ENCODE measurements at regions not wholly inside any gene's neighbourhood (a gene's known extent, or its start where the extent isn't known, plus 50 kb on each side); places are given as distances from the start of the nearest gene placed in this dataset.

- DNase-seq: no peak
Observed at GRCh38 chr9:117945286-117945685, 241.1 kb downstream of the TLR4 start.

GRCh38 chr9:117951127-117951526 is 246.9 kb downstream of the TLR4 start:
- DNase-seq: no peak

GRCh38 chr9:117952581-117952980 is 248.4 kb downstream of the TLR4 start:
- no peak for DNase-seq

- DNase-seq: peak; percentile 72
Observed at GRCh38 chr9:117957267-117957666, 253.1 kb downstream of the TLR4 start.

- no peak for DNase-seq
Observed at GRCh38 chr9:117958726-117959125, 254.5 kb downstream of the TLR4 start.

- DNase-seq: no peak
Observed at GRCh38 chr9:117963493-117964090, 259.4 kb downstream of the TLR4 start.

- no peak for DNase-seq
Observed at GRCh38 chr9:117970276-117971050, 266.3 kb downstream of the TLR4 start.

- no peak for DNase-seq
Observed at GRCh38 chr9:117974108-117974507, 269.9 kb downstream of the TLR4 start.

GRCh38 chr9:117979914-117980313 is 275.7 kb downstream of the TLR4 start:
- no peak for DNase-seq

- no peak for DNase-seq
Observed at GRCh38 chr9:117987945-117988344, 283.7 kb downstream of the TLR4 start.

GRCh38 chr9:117992006-117992405 is 287.8 kb downstream of the TLR4 start:
- DNase-seq: peak; percentile 94

GRCh38 chr9:118000581-118000980 is 296.4 kb downstream of the TLR4 start:
- DNase-seq: no peak

- peak; percentile 34 for DNase-seq
Observed at GRCh38 chr9:118003240-118003639, 299.0 kb downstream of the TLR4 start.

- DNase-seq: no peak
Observed at GRCh38 chr9:118008246-118008645, 304.0 kb downstream of the TLR4 start.

GRCh38 chr9:118009614-118010013 is 305.4 kb downstream of the TLR4 start:
- peak; percentile 44 for DNase-seq

GRCh38 chr9:118017607-118018122 is 313.5 kb downstream of the TLR4 start:
- DNase-seq: no peak

GRCh38 chr9:118023644-118024043 is 319.4 kb downstream of the TLR4 start:
- DNase-seq: no peak

- no peak for DNase-seq
Observed at GRCh38 chr9:118028225-118028624, 324.0 kb downstream of the TLR4 start.

GRCh38 chr9:118029425-118029824 is 325.2 kb downstream of the TLR4 start:
- DNase-seq: no peak

GRCh38 chr9:118034701-118035100 is 330.5 kb downstream of the TLR4 start:
- DNase-seq: no peak

GRCh38 chr9:118038713-118039112 is 334.5 kb downstream of the TLR4 start:
- DNase-seq: no peak

GRCh38 chr9:118058227-118058626 is 354.0 kb downstream of the TLR4 start:
- peak; percentile 66 for DNase-seq

GRCh38 chr9:118059484-118060278 is 355.5 kb downstream of the TLR4 start:
- DNase-seq: no peak

GRCh38 chr9:118083161-118083560 is 379.0 kb downstream of the TLR4 start:
- no peak for DNase-seq

Measured in DMS153 (cell line).